HCT116 (cell line): ENCODE measurements at regions not wholly inside any gene's neighbourhood (a gene's known extent, or its start where the extent isn't known, plus 50 kb on each side); places are given as distances from the start of the nearest gene placed in this dataset.

Experiments used
- ATAC-seq: fragments of 200-7000 bp; cut with Tn5 transposase; 2 replicates; pipeline ENCODE4 v1.9.1; 2020; ENCODE audit warnings: mild to moderate bottlenecking, moderate library complexity
- BruUV-seq: library from RNA; stranded (reverse); fragments of 400-500 nt; replicated peaks from 2 replicates; lab custom pipeline; 2021; lab: Mats Ljungman, UMichigan
- CTCF ChIA-PET: fragments of 300-600 bp; sonication (Branson Sonifier 250); formaldehyde crosslinking; loops from one replicate; lab custom pipeline; 2021; ENCODE audit warnings: antibody characterized with exemption; lab: Charles Lee
- POLR2A ChIA-PET: fragments of 300-600, 350-600 bp; sonication (Branson Sonifier 250); formaldehyde crosslinking; loops from one replicate; lab custom pipeline; 2021; ENCODE audit warnings: antibody characterized with exemption; lab: Charles Lee
- RAD21 ChIA-PET, 2 experiments: fragments of 300-600 bp; sonication (Branson Sonifier 250); formaldehyde crosslinking; loops; one replicate each; lab custom pipeline; 2023; ENCODE audit warnings: low total read pairs in 2 of 2; ENCODE audit not compliant: uncharacterized antibody in 2 of 2, unreplicated experiment in 2 of 2, low non-redundant PET in 1 of 2; lab: Charles Lee
- DNase-seq: peaks from one replicate; pipeline ENCODE4 v3.0.0-alpha.2; 2010; ENCODE audit warnings: low read depth, low spot score
- H2AFZ ChIP-seq: fragments of 200-600 bp; shearing (Covaris generic), sonication (generic); 2 replicates; pipeline ENCODE4 v1.6.1; 2017; ENCODE audit warnings: low read depth, mixed run types, mixed read lengths, antibody characterized with exemption, low read length; ENCODE audit not compliant: poor library complexity, severe bottlenecking
- H3K27ac ChIP-seq: 2 replicates; pipeline ENCODE4 v1.5.1; 2012; ENCODE audit warnings: low read depth, low read length
- H3K27me3 ChIP-seq: fragments of 200-600 bp; sonication (generic); 2 replicates; pipeline ENCODE4 v1.6.1; 2016; ENCODE audit warnings: mixed run types, low read length, mixed read lengths; ENCODE audit not compliant: insufficient read depth
- H3K36me3 ChIP-seq, 2 experiments: fragments of 200-500 bp in 1 of 2; fragments of 200-600 bp in 1 of 2; sonication (Bioruptor generic) in 1 of 2; sonication (generic) in 1 of 2; 2 replicates each; pipeline versions ENCODE4 v1.5.1 to v1.6.1; 2014 to 2016; ENCODE audit warnings: low read length in 2 of 2, inconsistent platforms in 1 of 2, mixed read lengths in 1 of 2, mixed run types in 1 of 2; ENCODE audit not compliant: insufficient read depth in 2 of 2, control insufficient read depth in 1 of 2
- H3K4me1 ChIP-seq, 2 experiments: fragments of 200-600 bp in 1 of 2; sonication (generic) in 1 of 2; 2 replicates each; pipeline versions ENCODE4 v1.5.1 to v1.6.1; 2012 to 2017; ENCODE audit warnings: low read length in 2 of 2, inconsistent platforms in 1 of 2, mild to moderate bottlenecking in 1 of 2, mixed read lengths in 1 of 2, mixed run types in 1 of 2, moderate library complexity in 1 of 2; ENCODE audit not compliant: insufficient read depth in 2 of 2, control insufficient read depth in 1 of 2
- H3K4me2 ChIP-seq: fragments of 200-600 bp; sonication (generic); 2 replicates; pipeline ENCODE4 v1.6.1; 2017; ENCODE audit warnings: mixed run types, low read length, mixed read lengths
- H3K4me3 ChIP-seq, 2 experiments: fragments of 200-600 bp in 1 of 2; sonication (generic) in 1 of 2; replicated peaks in 1 of 2; 2 replicates each; pipeline ENCODE4 v1.5.1; 2011 to 2016; ENCODE audit warnings: low read length in 2 of 2, control low read depth in 1 of 2, low read depth in 1 of 2, mild to moderate bottlenecking in 1 of 2, mixed read lengths in 1 of 2, mixed run types in 1 of 2
- H3K79me2 ChIP-seq: fragments of 200-600 bp; sonication (generic); 2 replicates; pipeline ENCODE4 v1.6.1; 2017; ENCODE audit warnings: mild to moderate bottlenecking, mixed run types, low read length, moderate library complexity, mixed read lengths; ENCODE audit not compliant: insufficient read depth
- H3K9ac ChIP-seq: fragments of 200-600 bp; sonication (generic); 2 replicates; pipeline ENCODE4 v1.6.1; 2016; ENCODE audit warnings: low read length, mixed read lengths
- H3K9me2 ChIP-seq: fragments of 200-600 bp; sonication (generic), shearing (Covaris generic); 2 replicates; pipeline ENCODE4 v1.6.1; 2017; ENCODE audit warnings: mixed run types, mild to moderate bottlenecking, moderate library complexity; ENCODE audit not compliant: insufficient read depth
- H3K9me3 ChIP-seq, 2 experiments: fragments of 200-500 bp in 1 of 2; fragments of 200-600 bp in 1 of 2; sonication (Bioruptor generic) in 1 of 2; sonication (generic) in 1 of 2; 2 replicates each; pipeline ENCODE4 v1.6.1; 2014 to 2017; ENCODE audit warnings: low read length in 2 of 2, mixed read lengths in 2 of 2, inconsistent platforms in 1 of 2, low read depth in 1 of 2, mild to moderate bottlenecking in 1 of 2, mixed run types in 1 of 2, moderate library complexity in 1 of 2; ENCODE audit not compliant: control insufficient read depth in 1 of 2, insufficient read depth in 1 of 2
- H4K20me1 ChIP-seq: fragments of 200-600 bp; sonication (generic), shearing (Covaris generic); 2 replicates; pipeline ENCODE4 v1.6.1; 2017; ENCODE audit warnings: mixed run types, mild to moderate bottlenecking, moderate library complexity; ENCODE audit not compliant: insufficient read depth
- CEBPB ChIP-seq: IDR thresholded peaks from 2 replicates; pipeline ENCODE4 v1.6.1; 2012; ENCODE audit warnings: low read depth
- EGR1 ChIP-seq: IDR thresholded peaks from 2 replicates; pipeline ENCODE4 v1.6.1; 2012; ENCODE audit warnings: low read depth
- ELF1 ChIP-seq: IDR thresholded peaks from 2 replicates; pipeline ENCODE4 v1.6.1; 2012; ENCODE audit warnings: low read depth, borderline replicate concordance
- POLR2AphosphoS5 ChIP-seq: IDR thresholded peaks from 2 replicates; pipeline ENCODE4 v1.6.1; 2011; ENCODE audit warnings: mild to moderate bottlenecking, low read depth, low read length, moderate library complexity
- RAD21 ChIP-seq: IDR thresholded peaks from 2 replicates; pipeline ENCODE4 v1.6.1; 2012; ENCODE audit warnings: low read depth, mild to moderate bottlenecking
- SRF ChIP-seq: IDR thresholded peaks from 2 replicates; pipeline ENCODE4 v1.6.1; 2012; ENCODE audit warnings: low read depth
- YY1 ChIP-seq: IDR thresholded peaks from 2 replicates; pipeline ENCODE4 v1.6.1; 2011; ENCODE audit warnings: low read length, low read depth, moderate library complexity, mild to moderate bottlenecking; ENCODE audit not compliant: insufficient replicate concordance; ENCODE audit errors: extremely low read depth
- ZNF274 ChIP-seq: fragments of 200-500 bp; sonication (Bioruptor generic); IDR thresholded peaks from 2 replicates; pipeline ENCODE4 v1.6.1; 2014; ENCODE audit warnings: mild to moderate bottlenecking, low read depth, low read length, inconsistent platforms
- intact Hi-C: fragments of 100-400 bp; cut with micrococcal nuclease; formaldehyde crosslinking; loops from 2 replicates; pipeline ENCODE4 v1.10.0; 2022
- TF ChIP-seq, protein P1 (sequence below): IDR thresholded peaks from 2 replicates; pipeline ENCODE4 v1.6.1; 2012
- TF ChIP-seq, protein P2 (sequence below), 3 experiments: fragments of 200-600 bp in 1 of 3; sonication (generic) in 1 of 3; IDR thresholded peaks in 2 of 3; conservative IDR thresholded peaks in 1 of 3; 2 replicates each; pipeline ENCODE4 v1.5.1; 2012 to 2017; ENCODE audit warnings: low read depth in 2 of 3, low read length in 2 of 3, antibody characterized with exemption in 1 of 3, borderline replicate concordance in 1 of 3, control low read depth in 1 of 3, mild to moderate bottlenecking in 1 of 3, mixed read lengths in 1 of 3, mixed run types in 1 of 3, moderate library complexity in 1 of 3; ENCODE audit not compliant: insufficient read depth in 1 of 3

DNA sequence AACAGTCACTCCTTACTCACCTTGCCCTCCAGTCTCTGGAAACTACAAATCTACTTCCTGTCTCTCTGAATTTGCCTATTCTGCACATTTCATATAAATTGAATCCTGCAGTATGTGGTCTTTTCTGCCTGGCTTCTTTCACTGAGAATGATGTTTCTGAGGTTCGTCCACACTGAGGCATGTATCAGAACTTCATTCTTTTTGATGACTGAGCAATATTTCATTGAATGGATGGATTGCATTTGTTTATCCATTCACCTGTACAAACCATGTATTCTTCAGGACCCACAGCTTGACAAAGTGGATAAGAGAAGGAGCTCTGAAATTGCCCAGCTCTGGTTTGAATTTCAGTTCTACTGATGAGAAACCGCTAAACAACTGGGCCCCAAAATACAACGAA lies 118.9 kb upstream of the ARRDC4 start:
- Histone ChIP-seq H3K27ac (no peak overlapping the region), H3K9me2 (no peaks in the 10 kb centered on the region), H3K79me2 (no peaks in the 10 kb centered on the region), H3K9ac (no peak overlapping the region), H3K4me1 (no peaks in the 10 kb centered on the region), H3K4me2 (no peak overlapping the region), H3K27me3 (no peaks in the 10 kb centered on the region), H2AFZ (no peak overlapping the region), H4K20me1 (no peaks in the 10 kb centered on the region), H3K9me3 (no peaks in the 10 kb centered on the region), H3K36me3 (no peaks in the 10 kb centered on the region), H3K4me3 (no peak overlapping the region)
- intact Hi-C loops: no loop called here
- TF ChIP-seq EGR1 (no peak), POLR2AphosphoS5 (no peak), ELF1 (no peak), CEBPB (no peak), RAD21 (no peak), SRF (no peak), ZNF274 (no peak)
- TF ChIP-seq, protein P1, sequence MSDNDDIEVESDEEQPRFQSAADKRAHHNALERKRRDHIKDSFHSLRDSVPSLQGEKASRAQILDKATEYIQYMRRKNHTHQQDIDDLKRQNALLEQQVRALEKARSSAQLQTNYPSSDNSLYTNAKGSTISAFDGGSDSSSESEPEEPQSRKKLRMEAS: no peak
- TF ChIP-seq, protein P2, sequence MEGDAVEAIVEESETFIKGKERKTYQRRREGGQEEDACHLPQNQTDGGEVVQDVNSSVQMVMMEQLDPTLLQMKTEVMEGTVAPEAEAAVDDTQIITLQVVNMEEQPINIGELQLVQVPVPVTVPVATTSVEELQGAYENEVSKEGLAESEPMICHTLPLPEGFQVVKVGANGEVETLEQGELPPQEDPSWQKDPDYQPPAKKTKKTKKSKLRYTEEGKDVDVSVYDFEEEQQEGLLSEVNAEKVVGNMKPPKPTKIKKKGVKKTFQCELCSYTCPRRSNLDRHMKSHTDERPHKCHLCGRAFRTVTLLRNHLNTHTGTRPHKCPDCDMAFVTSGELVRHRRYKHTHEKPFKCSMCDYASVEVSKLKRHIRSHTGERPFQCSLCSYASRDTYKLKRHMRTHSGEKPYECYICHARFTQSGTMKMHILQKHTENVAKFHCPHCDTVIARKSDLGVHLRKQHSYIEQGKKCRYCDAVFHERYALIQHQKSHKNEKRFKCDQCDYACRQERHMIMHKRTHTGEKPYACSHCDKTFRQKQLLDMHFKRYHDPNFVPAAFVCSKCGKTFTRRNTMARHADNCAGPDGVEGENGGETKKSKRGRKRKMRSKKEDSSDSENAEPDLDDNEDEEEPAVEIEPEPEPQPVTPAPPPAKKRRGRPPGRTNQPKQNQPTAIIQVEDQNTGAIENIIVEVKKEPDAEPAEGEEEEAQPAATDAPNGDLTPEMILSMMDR (IDR thresholded peaks at IDR 0.05 in 2 of 3, conservative IDR thresholded peaks at IDR 0.05 in 1 of 3; ENCODE audit: borderline replicate concordance in 1 of 3, insufficient read depth in 1 of 3, low read depth in 2 of 3, low read length in 2 of 3): no peak
- RAD21 ChIA-PET: no interaction called here
- no TSS peak for BruUV-seq
- ATAC-seq: no peak
- CTCF ChIA-PET: no interaction called here
- POLR2A ChIA-PET: no interaction called here
- no peak for DNase-seq

DNA sequence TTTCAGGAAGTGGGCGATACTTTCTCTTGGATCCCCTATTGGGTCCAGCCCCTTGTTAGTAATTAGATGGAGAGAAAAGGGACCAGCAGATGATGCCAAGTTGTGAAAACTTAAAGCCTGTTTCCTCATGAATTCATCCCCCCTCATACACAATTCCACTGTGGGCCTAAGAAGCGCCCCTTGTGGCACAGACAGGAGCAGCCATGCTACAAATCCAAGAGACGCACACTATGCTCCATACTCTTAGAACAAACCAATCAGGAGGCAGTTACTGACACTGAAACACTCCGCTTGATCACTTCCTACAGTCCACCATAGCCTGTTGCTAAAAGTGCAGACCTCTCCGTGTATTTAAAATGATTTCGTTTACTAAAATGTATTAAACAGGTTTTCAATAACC lies 111.3 kb upstream of the ARRDC4 start:
- Histone ChIP-seq H3K79me2 (no peaks in the 10 kb centered on the region), H3K4me2 (no peak overlapping the region), H3K9me2 (no peaks in the 10 kb centered on the region), H3K36me3 (no peaks in the 10 kb centered on the region), H3K4me3 (no peak overlapping the region), H3K9ac (no peak overlapping the region), H3K27me3 (no peaks in the 10 kb centered on the region), H4K20me1 (no peaks in the 10 kb centered on the region), H3K27ac (no peak overlapping the region), H3K9me3 (no peaks in the 10 kb centered on the region), H3K4me1 (no peaks in the 10 kb centered on the region), H2AFZ (no peak overlapping the region)
- ChIA-PET POLR2A (no interaction called here), CTCF (no interaction called here), RAD21 (no interaction called here)
- no TSS peak for BruUV-seq
- TF ChIP-seq YY1: no peak
- TF ChIP-seq, protein P2 (IDR thresholded peaks at IDR 0.05 in 2 of 3, conservative IDR thresholded peaks at IDR 0.05 in 1 of 3; ENCODE audit: borderline replicate concordance in 1 of 3, insufficient read depth in 1 of 3, low read depth in 2 of 3, low read length in 2 of 3): peak in 2 of 3 experiments; percentile 27 to 36; a peak in 1 of 6 replicates
- DNase-seq (no peak), ATAC-seq (peak; percentile 52; the same call in 1 of the 2 replicates)
- intact Hi-C loops: no loop called here
